ENCODE measurements at regions not wholly inside any gene's neighbourhood (a gene's known extent, or its start where the extent isn't known, plus 50 kb on each side); places are given as distances from the start of the nearest gene placed in this dataset.

DNA sequence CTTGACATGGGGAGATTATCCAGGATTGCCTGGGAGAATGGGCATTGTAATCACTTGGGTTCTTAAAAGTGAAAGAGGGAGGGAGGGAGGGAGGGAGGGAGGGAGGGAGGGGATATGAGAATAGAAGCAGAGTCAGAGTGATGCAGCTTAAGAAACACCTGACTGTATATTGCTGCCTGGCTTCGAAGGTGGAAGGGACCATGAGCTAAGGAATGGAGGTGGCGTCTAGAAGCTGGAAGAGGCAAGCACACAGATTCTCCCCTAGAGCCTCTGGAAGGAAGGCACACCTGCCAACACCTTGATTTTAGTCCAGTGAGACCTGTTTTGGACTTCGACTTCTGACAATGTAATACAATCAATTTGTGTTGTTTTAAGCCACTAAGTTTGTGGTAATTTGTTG is 78.4 kb downstream of the PRL start:
- no peaks in the 10 kb centered on the region for H3K9me3 ChIP-seq (ENCODE audit: low read length)
- H3K9me2 ChIP-seq (ENCODE audit: insufficient read depth, low read length): no peaks in the 10 kb centered on the region
- no peaks in the 10 kb centered on the region for H3K36me3 ChIP-seq (ENCODE audit: insufficient read depth, low read length)
- intact Hi-C loops (cut with micrococcal nuclease; ENCODE audit: unreplicated experiment): no loop called here
- H3K27ac ChIP-seq (ENCODE audit: low read depth, low read length, poor library complexity, severe bottlenecking): no peak overlapping the region
- no peak overlapping the region for H3K4me2 ChIP-seq (ENCODE audit: low read length)
- TF ChIP-seq EZH2phosphoT487 (IDR thresholded peaks at IDR 0.05; ENCODE audit: borderline replicate concordance, low read depth, low read length): no peak
- TF ChIP-seq, protein P1, sequence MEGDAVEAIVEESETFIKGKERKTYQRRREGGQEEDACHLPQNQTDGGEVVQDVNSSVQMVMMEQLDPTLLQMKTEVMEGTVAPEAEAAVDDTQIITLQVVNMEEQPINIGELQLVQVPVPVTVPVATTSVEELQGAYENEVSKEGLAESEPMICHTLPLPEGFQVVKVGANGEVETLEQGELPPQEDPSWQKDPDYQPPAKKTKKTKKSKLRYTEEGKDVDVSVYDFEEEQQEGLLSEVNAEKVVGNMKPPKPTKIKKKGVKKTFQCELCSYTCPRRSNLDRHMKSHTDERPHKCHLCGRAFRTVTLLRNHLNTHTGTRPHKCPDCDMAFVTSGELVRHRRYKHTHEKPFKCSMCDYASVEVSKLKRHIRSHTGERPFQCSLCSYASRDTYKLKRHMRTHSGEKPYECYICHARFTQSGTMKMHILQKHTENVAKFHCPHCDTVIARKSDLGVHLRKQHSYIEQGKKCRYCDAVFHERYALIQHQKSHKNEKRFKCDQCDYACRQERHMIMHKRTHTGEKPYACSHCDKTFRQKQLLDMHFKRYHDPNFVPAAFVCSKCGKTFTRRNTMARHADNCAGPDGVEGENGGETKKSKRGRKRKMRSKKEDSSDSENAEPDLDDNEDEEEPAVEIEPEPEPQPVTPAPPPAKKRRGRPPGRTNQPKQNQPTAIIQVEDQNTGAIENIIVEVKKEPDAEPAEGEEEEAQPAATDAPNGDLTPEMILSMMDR (conservative IDR thresholded peaks at IDR 0.05; ENCODE audit: low read length): no peak
- no TSS peak for BruUV-seq (replicated peaks)
- ChIA-PET POLR2A (no interaction called here), CTCF (ENCODE audit: unreplicated experiment) (no interaction called here)
- no peak overlapping the region for H2AFZ ChIP-seq (ENCODE audit: low read length)
- H4K20me1 ChIP-seq (ENCODE audit: insufficient read depth, low read length): no peaks in the 10 kb centered on the region
- no peaks in the 10 kb centered on the region for H3K79me2 ChIP-seq (ENCODE audit: insufficient read depth, low read depth, low read length)
- no peaks in the 10 kb centered on the region for H3K4me1 ChIP-seq (ENCODE audit: insufficient read depth, low read length, poor library complexity, severe bottlenecking)
- H3K4me3 ChIP-seq (ENCODE audit: low read depth, low read length, poor library complexity, severe bottlenecking): no peak overlapping the region
- no peak for DNase-seq (ENCODE audit: low spot score)

DNA sequence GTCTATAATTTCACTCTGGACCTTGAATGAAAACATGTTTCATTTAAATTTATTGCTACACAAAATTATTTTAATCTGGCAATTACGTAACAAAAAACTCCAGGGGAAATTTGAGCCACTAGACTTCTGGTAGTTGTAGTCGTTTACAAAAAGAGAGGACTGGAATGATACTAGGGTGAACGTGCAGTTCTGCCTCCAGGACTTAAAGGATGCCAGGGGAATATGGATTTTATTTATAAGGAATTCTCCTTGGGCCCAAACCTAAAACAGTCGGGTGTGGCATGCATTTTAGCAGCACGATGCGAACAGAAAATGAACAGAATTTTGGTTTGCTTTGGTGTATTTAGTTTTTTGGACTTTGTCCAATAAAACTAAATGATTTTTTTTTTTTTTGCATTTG is 76.9 kb downstream of the PRL start:
- no peaks in the 10 kb centered on the region for H3K9me3 ChIP-seq (ENCODE audit: low read length)
- intact Hi-C loops (cut with micrococcal nuclease; ENCODE audit: unreplicated experiment): no loop called here
- no TSS peak for BruUV-seq (replicated peaks)
- TF ChIP-seq, protein P1 (conservative IDR thresholded peaks at IDR 0.05; ENCODE audit: low read length): no peak
- no peak for TF ChIP-seq EZH2phosphoT487 (IDR thresholded peaks at IDR 0.05; ENCODE audit: borderline replicate concordance, low read depth, low read length)
- no peak overlapping the region for H3K4me3 ChIP-seq (ENCODE audit: low read depth, low read length, poor library complexity, severe bottlenecking)
- H3K36me3 ChIP-seq (ENCODE audit: insufficient read depth, low read length): no peaks in the 10 kb centered on the region
- H3K4me1 ChIP-seq (ENCODE audit: insufficient read depth, low read length, poor library complexity, severe bottlenecking): no peaks in the 10 kb centered on the region
- no peaks in the 10 kb centered on the region for H3K79me2 ChIP-seq (ENCODE audit: insufficient read depth, low read depth, low read length)
- H2AFZ ChIP-seq (ENCODE audit: low read length): no peak overlapping the region
- no peak overlapping the region for H3K27ac ChIP-seq (ENCODE audit: low read depth, low read length, poor library complexity, severe bottlenecking)
- POLR2A ChIA-PET: interaction anchor here (0.7 kb wide), 1 partner anchor 958 kb away, joined by 8 read pairs; no protein-coding TSS in a partner anchor
- H3K9me2 ChIP-seq (ENCODE audit: insufficient read depth, low read length): no peaks in the 10 kb centered on the region
- CTCF ChIA-PET (ENCODE audit: unreplicated experiment): no interaction called here
- no peak overlapping the region for H3K4me2 ChIP-seq (ENCODE audit: low read length)
- no peaks in the 10 kb centered on the region for H4K20me1 ChIP-seq (ENCODE audit: insufficient read depth, low read length)
- no peak for DNase-seq (ENCODE audit: low spot score)

DNA sequence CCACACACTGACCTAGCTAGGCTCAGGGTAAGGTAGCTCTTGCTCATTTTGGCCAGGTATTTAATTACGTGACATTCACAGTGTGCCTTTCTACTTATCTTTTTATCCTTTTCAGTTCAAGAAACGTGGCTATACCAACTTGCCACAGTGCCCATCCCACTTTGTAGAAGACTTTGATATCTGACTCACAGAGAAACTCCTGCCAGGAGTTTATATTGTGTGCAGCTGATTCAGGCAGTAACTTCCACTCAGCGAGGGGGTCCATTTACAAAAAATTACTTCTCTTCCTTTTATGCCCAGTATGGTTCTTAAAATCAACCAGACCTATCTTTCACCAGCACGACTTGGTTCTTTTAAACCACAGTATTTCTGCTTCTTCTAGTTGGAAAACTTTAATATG is 75.6 kb downstream of the PRL start:
- Histone ChIP-seq H4K20me1 (ENCODE audit: insufficient read depth, low read length) (no peaks in the 10 kb centered on the region), H3K4me2 (ENCODE audit: low read length) (no peak overlapping the region), H3K4me3 (ENCODE audit: low read depth, low read length, poor library complexity, severe bottlenecking) (no peak overlapping the region), H3K4me1 (ENCODE audit: insufficient read depth, low read length, poor library complexity, severe bottlenecking) (no peaks in the 10 kb centered on the region), H3K9me2 (ENCODE audit: insufficient read depth, low read length) (no peaks in the 10 kb centered on the region), H3K9me3 (ENCODE audit: low read length) (no peaks in the 10 kb centered on the region), H3K79me2 (ENCODE audit: insufficient read depth, low read depth, low read length) (no peaks in the 10 kb centered on the region), H3K36me3 (ENCODE audit: insufficient read depth, low read length) (no peaks in the 10 kb centered on the region), H3K27ac (ENCODE audit: low read depth, low read length, poor library complexity, severe bottlenecking) (no peak overlapping the region), H2AFZ (ENCODE audit: low read length) (no peak overlapping the region)
- TF ChIP-seq, protein P1 (conservative IDR thresholded peaks at IDR 0.05; ENCODE audit: low read length): no peak
- TF ChIP-seq EZH2phosphoT487 (IDR thresholded peaks at IDR 0.05; ENCODE audit: borderline replicate concordance, low read depth, low read length): no peak
- no TSS peak for BruUV-seq (replicated peaks)
- POLR2A ChIA-PET: interaction anchor here (0.7 to 1.1 kb wide), 2 partner anchors 8 to 66 kb away, joined by 3 to 4 read pairs; no protein-coding TSS in a partner anchor
- CTCF ChIA-PET (ENCODE audit: unreplicated experiment): no interaction called here
- intact Hi-C loops (cut with micrococcal nuclease; ENCODE audit: unreplicated experiment): no loop called here
- no peak for DNase-seq (ENCODE audit: low spot score)
